Gastroesophageal sphincter (tissue), 3 donors: ENCODE measurements at regions not wholly inside any gene's neighbourhood (a gene's known extent, or its start where the extent isn't known, plus 50 kb on each side); places are given as distances from the start of the nearest gene placed in this dataset.
"Not testable (repeated sequence)": the region's sequence is repeated elsewhere in the genome, so short reads cannot be mapped to it uniquely, and the experiment has no call there.

Source experiments
- CTCF ChIP-seq, 4 experiments: fragments of 200-600 bp in 2 of 4; fragments of 450-650 bp in 2 of 4; sonication (generic) in 1 of 4; IDR thresholded peaks; one replicate each; pipeline ENCODE4 v1.5.1; 2017 to 2019; ENCODE audit warnings: antibody characterized with exemption in 4 of 4, mild to moderate bottlenecking in 2 of 4, moderate library complexity in 2 of 4
- EP300 ChIP-seq: sonication (generic); formaldehyde crosslinking; IDR thresholded peaks from one replicate; pipeline ENCODE4 v1.6.1; 2017; ENCODE audit warnings: antibody characterized with exemption, mild to moderate bottlenecking
- POLR2A ChIP-seq, 2 donors: fragments of 450-650 bp; IDR thresholded peaks; one replicate each; pipeline ENCODE4 v1.6.1; 2017; ENCODE audit warnings: antibody characterized with exemption in 2 of 2, mild to moderate bottlenecking in 2 of 2, moderate library complexity in 1 of 2
- POLR2AphosphoS5 ChIP-seq: sonication (generic); formaldehyde crosslinking; IDR thresholded peaks from one replicate; pipeline ENCODE4 v1.6.1; 2017; ENCODE audit warnings: antibody characterized with exemption

- not testable (repeated sequence) for TF ChIP-seq CTCF (IDR thresholded peaks at IDR 0.05); POLR2A (IDR thresholded peaks at IDR 0.05); POLR2AphosphoS5; EP300
Measured at GRCh38 chr18:70574951-70575350, 286.1 kb downstream of the SOCS6 start.
